ENCODE measurements at regions not wholly inside any gene's neighbourhood (a gene's known extent, or its start where the extent isn't known, plus 50 kb on each side); places are given as distances from the start of the nearest gene placed in this dataset.

DNA sequence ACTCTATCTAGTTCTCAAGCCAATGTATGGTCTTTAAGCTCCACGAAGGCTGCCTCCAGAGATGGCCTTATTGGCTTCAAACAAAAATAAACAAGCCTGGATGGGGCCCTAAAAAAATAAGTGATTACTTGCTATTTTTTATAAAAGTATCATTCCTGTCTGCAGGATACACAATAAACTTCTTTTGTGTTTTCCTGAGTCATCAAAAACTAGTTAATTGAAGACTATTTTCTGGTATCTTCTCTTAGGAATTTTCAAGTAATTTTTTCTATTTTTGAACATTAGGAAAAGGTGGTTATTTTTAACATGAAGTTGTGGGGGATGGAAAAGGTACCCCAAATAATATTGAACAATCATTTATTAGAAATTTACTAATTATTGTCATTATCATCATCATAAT, 213.1 kb upstream of the DYNLRB2 start:
- DNase-seq (ENCODE audit: extremely low spot score) = no peak
- no peak for TF ChIP-seq L3MBTL2 (conservative IDR thresholded peaks at IDR 0.05)
- TF ChIP-seq TARDBP (IDR thresholded peaks at IDR 0.05) = no peak
- TF ChIP-seq NFRKB (IDR thresholded peaks at IDR 0.05) = no peak
- TF ChIP-seq FOXK2 (IDR thresholded peaks at IDR 0.05) = no peak
- TF ChIP-seq SUZ12 (IDR thresholded peaks at IDR 0.05) = no peak
- no peak for TF ChIP-seq SP1 (IDR thresholded peaks at IDR 0.05)
- TF ChIP-seq ELF4 (IDR thresholded peaks at IDR 0.05) = no peak
- no peak for TF ChIP-seq BHLHE40 (IDR thresholded peaks at IDR 0.05; ENCODE audit: borderline replicate concordance)
- no peak for TF ChIP-seq CTBP1 (IDR thresholded peaks at IDR 0.05; ENCODE audit: borderline replicate concordance)
- no peak for TF ChIP-seq ARNT (IDR thresholded peaks at IDR 0.05)
- no peak for TF ChIP-seq FOXM1 (IDR thresholded peaks at IDR 0.05; ENCODE audit: borderline replicate concordance)
- TF ChIP-seq ZNF384 (IDR thresholded peaks at IDR 0.05) = no peak
- TF ChIP-seq, protein P1, sequence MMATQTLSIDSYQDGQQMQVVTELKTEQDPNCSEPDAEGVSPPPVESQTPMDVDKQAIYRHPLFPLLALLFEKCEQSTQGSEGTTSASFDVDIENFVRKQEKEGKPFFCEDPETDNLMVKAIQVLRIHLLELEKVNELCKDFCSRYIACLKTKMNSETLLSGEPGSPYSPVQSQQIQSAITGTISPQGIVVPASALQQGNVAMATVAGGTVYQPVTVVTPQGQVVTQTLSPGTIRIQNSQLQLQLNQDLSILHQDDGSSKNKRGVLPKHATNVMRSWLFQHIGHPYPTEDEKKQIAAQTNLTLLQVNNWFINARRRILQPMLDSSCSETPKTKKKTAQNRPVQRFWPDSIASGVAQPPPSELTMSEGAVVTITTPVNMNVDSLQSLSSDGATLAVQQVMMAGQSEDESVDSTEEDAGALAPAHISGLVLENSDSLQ (IDR thresholded peaks at IDR 0.05) = no peak
- POLR2A ChIA-PET = no interaction called here
- CTCF ChIA-PET = interaction anchor here (1.0 kb wide), 1 partner anchor 16 kb away, joined by 5 read pairs; no protein-coding TSS in a partner anchor

- no peak for DNase-seq (ENCODE audit: extremely low spot score)
- TF ChIP-seq BHLHE40 (IDR thresholded peaks at IDR 0.05; ENCODE audit: borderline replicate concordance) (no peak), LEF1 (IDR thresholded peaks at IDR 0.05; ENCODE audit: borderline replicate concordance) (no peak), CTBP1 (IDR thresholded peaks at IDR 0.05; ENCODE audit: borderline replicate concordance) (no peak), FOXK2 (IDR thresholded peaks at IDR 0.05) (no peak), SUZ12 (IDR thresholded peaks at IDR 0.05) (no peak), ARNT (IDR thresholded peaks at IDR 0.05) (no peak), ZNF384 (IDR thresholded peaks at IDR 0.05) (no peak), FOXA1 (IDR thresholded peaks at IDR 0.05) (no peak), HDGF (IDR thresholded peaks at IDR 0.05; ENCODE audit: borderline replicate concordance) (no peak), L3MBTL2 (conservative IDR thresholded peaks at IDR 0.05) (no peak), NFRKB (IDR thresholded peaks at IDR 0.05) (no peak), ELF4 (IDR thresholded peaks at IDR 0.05) (no peak), TARDBP (IDR thresholded peaks at IDR 0.05) (no peak), FOXM1 (IDR thresholded peaks at IDR 0.05; ENCODE audit: borderline replicate concordance) (no peak), SP1 (IDR thresholded peaks at IDR 0.05) (no peak)
- TF ChIP-seq, protein P1 (IDR thresholded peaks at IDR 0.05) = no peak
- ChIA-PET POLR2A (no interaction called here), CTCF (no interaction called here)
Measured at GRCh38 chr16:80324371-80324770, 216.4 kb upstream of the DYNLRB2 start.

GRCh38 chr16:80323808-80324195, 217.0 kb upstream of the DYNLRB2 start:
- TF ChIP-seq BHLHE40 (IDR thresholded peaks at IDR 0.05; ENCODE audit: borderline replicate concordance) = no peak
- no peak for TF ChIP-seq TARDBP (IDR thresholded peaks at IDR 0.05)
- TF ChIP-seq SUZ12 (IDR thresholded peaks at IDR 0.05) = no peak
- no peak for TF ChIP-seq LEF1 (IDR thresholded peaks at IDR 0.05; ENCODE audit: borderline replicate concordance)
- TF ChIP-seq, protein P1 (IDR thresholded peaks at IDR 0.05) = no peak
- TF ChIP-seq HDGF (IDR thresholded peaks at IDR 0.05; ENCODE audit: borderline replicate concordance) = no peak
- no peak for TF ChIP-seq FOXM1 (IDR thresholded peaks at IDR 0.05; ENCODE audit: borderline replicate concordance)
- no peak for TF ChIP-seq NFRKB (IDR thresholded peaks at IDR 0.05)
- no peak for TF ChIP-seq L3MBTL2 (conservative IDR thresholded peaks at IDR 0.05)
- no peak for TF ChIP-seq CTBP1 (IDR thresholded peaks at IDR 0.05; ENCODE audit: borderline replicate concordance)
- TF ChIP-seq ZNF384 (IDR thresholded peaks at IDR 0.05) = no peak
- no peak for TF ChIP-seq ELF4 (IDR thresholded peaks at IDR 0.05)
- POLR2A ChIA-PET = no interaction called here
- CTCF ChIA-PET = no interaction called here
- DNase-seq (ENCODE audit: extremely low spot score) = no peak

DNA sequence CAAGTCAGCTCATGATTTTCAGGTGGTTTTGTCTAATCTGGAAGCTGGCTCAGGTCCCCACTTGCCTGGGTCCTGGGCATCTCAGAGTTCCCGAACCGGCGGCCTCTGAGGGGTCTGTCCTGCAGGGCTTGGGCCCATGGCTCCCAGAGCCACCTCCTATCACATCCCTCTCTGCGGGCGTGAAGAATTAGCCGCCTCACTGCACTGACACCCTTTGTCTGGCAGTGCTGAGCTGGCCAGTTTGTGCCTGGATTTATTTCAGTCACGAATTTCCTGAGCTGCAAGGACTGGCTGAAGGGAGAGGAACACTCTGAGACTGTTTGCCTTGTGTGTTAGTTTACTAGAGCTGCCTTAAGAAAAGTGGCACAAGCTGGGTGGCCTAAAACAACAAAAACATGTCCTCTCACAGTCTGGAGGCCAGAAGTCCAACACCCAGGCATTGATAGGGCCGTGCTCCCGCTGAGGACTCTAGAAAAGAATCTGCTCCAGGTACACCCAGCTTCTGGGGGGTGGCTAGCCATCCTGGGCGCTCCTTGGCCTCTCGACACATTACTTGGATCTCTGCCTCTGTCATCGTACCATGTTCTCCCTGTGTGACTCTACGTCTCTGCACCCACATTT, 217.5 kb upstream of the DYNLRB2 start:
- ChIA-PET POLR2A (no interaction called here), CTCF (no interaction called here)
- DNase-seq (ENCODE audit: extremely low spot score) = no peak
- TF ChIP-seq FOXK2 (IDR thresholded peaks at IDR 0.05) (no peak), BHLHE40 (IDR thresholded peaks at IDR 0.05; ENCODE audit: borderline replicate concordance) (no peak), LEF1 (IDR thresholded peaks at IDR 0.05; ENCODE audit: borderline replicate concordance) (no peak), CTBP1 (IDR thresholded peaks at IDR 0.05; ENCODE audit: borderline replicate concordance) (no peak), NFRKB (IDR thresholded peaks at IDR 0.05) (no peak), FOXM1 (IDR thresholded peaks at IDR 0.05; ENCODE audit: borderline replicate concordance) (no peak), SP1 (IDR thresholded peaks at IDR 0.05) (no peak), ARNT (IDR thresholded peaks at IDR 0.05) (no peak), ZNF384 (IDR thresholded peaks at IDR 0.05) (no peak), L3MBTL2 (conservative IDR thresholded peaks at IDR 0.05) (no peak), ELF4 (IDR thresholded peaks at IDR 0.05) (no peak), FOXA1 (IDR thresholded peaks at IDR 0.05) (no peak), HDGF (IDR thresholded peaks at IDR 0.05; ENCODE audit: borderline replicate concordance) (no peak), SUZ12 (IDR thresholded peaks at IDR 0.05) (no peak), TARDBP (IDR thresholded peaks at IDR 0.05) (no peak)
- TF ChIP-seq, protein P1 (IDR thresholded peaks at IDR 0.05) = no peak

GRCh38 chr16:80319181-80319580, 221.6 kb upstream of the DYNLRB2 start:
- ChIA-PET CTCF (no interaction called here), POLR2A (no interaction called here)
- peak; percentile 18 for DNase-seq (ENCODE audit: extremely low spot score)
- no peak for TF ChIP-seq BHLHE40 (IDR thresholded peaks at IDR 0.05; ENCODE audit: borderline replicate concordance)
- TF ChIP-seq, protein P1 (IDR thresholded peaks at IDR 0.05) = no peak
- no peak for TF ChIP-seq FOXM1 (IDR thresholded peaks at IDR 0.05; ENCODE audit: borderline replicate concordance)
- TF ChIP-seq ZNF384 (IDR thresholded peaks at IDR 0.05) = no peak
- no peak for TF ChIP-seq SP1 (IDR thresholded peaks at IDR 0.05)
- TF ChIP-seq HDGF (IDR thresholded peaks at IDR 0.05; ENCODE audit: borderline replicate concordance) = no peak
- no peak for TF ChIP-seq FOXA1 (IDR thresholded peaks at IDR 0.05)
- TF ChIP-seq L3MBTL2 (conservative IDR thresholded peaks at IDR 0.05) = no peak
- no peak for TF ChIP-seq FOXK2 (IDR thresholded peaks at IDR 0.05)
- no peak for TF ChIP-seq LEF1 (IDR thresholded peaks at IDR 0.05; ENCODE audit: borderline replicate concordance)
- no peak for TF ChIP-seq SUZ12 (IDR thresholded peaks at IDR 0.05)
- no peak for TF ChIP-seq NFRKB (IDR thresholded peaks at IDR 0.05)
